Thoracic aorta (tissue), 2 donors: ENCODE measurements at regions not wholly inside any gene's neighbourhood (a gene's known extent, or its start where the extent isn't known, plus 50 kb on each side); places are given as distances from the start of the nearest gene placed in this dataset.

Experiments used
- ATAC-seq: fragments of 150-250 bp; one replicate; pipeline ENCODE4 v1.8.0; 2017; ENCODE audit warnings: low read depth; ENCODE audit not compliant: insufficient number of reproducible peaks, low FRiP score
- DNase-seq: peaks from one replicate; pipeline ENCODE4 v3.0.0-alpha.2; 2020; ENCODE audit warnings: low spot score
- H3K27ac ChIP-seq, 2 donors: fragments of 200-600 bp; sonication (generic); 1 replicate in 1 of 2; 2 replicates in 1 of 2; pipeline ENCODE4 v1.5.1; 2016; ENCODE audit warnings: mild to moderate bottlenecking in 2 of 2, moderate library complexity in 2 of 2
- H3K27me3 ChIP-seq: fragments of 200-600 bp; sonication (generic); replicated peaks from 2 replicates; pipeline ENCODE4 v1.6.0; 2016; ENCODE audit warnings: mild to moderate bottlenecking; ENCODE audit not compliant: insufficient read depth
- H3K36me3 ChIP-seq: fragments of 200-600 bp; sonication (generic); one replicate; pipeline ENCODE4 v1.5.1; 2016
- H3K4me1 ChIP-seq, 2 donors: fragments of 200-600 bp; sonication (generic); 1 replicate in 1 of 2; 2 replicates in 1 of 2; pipeline versions ENCODE4 v1.5.1 to v1.6.0; 2016; ENCODE audit warnings: low read depth in 2 of 2, mild to moderate bottlenecking in 1 of 2; ENCODE audit not compliant: control insufficient read depth in 1 of 2
- H3K4me3 ChIP-seq: fragments of 200-600 bp; sonication (generic); 2 replicates; pipeline ENCODE4 v1.5.1; 2016; ENCODE audit warnings: mild to moderate bottlenecking
- H3K9me3 ChIP-seq: fragments of 200-600 bp; sonication (generic); 2 replicates; pipeline ENCODE4 v1.5.1; 2016
- TF ChIP-seq, protein P1 (sequence below): fragments of 200-600 bp; sonication (generic); IDR thresholded peaks from one replicate; pipeline ENCODE4 v1.5.1; 2019; ENCODE audit warnings: antibody characterized with exemption

DNA sequence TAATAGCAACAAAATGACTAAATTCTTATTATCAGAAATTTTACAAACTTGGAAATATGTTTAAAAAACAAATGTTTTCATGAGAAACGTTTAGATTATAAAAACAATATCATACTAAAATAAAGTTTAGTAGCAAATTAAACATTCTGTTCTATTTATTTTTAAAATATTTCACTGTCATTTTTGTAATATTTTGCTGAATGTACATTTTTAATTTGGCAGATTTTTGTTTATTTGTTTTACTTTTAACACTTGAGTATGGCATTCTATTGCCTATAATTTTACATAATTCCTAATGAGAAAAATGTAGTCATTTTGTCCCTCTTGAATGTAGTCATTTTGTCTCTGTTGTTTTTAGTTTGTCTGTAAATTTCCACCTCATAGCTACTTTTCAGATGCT lies 1400.2 kb downstream of the GRIK2 start:
- no peak for ATAC-seq
- Histone ChIP-seq H3K4me3 (no peak overlapping the region), H3K36me3 (no peaks in the 10 kb centered on the region), H3K27me3 (no peaks in the 10 kb centered on the region), H3K27ac (no peak overlapping the region), H3K4me1 (no peaks in the 10 kb centered on the region), H3K9me3 (no peaks in the 10 kb centered on the region)
- TF ChIP-seq, protein P1, sequence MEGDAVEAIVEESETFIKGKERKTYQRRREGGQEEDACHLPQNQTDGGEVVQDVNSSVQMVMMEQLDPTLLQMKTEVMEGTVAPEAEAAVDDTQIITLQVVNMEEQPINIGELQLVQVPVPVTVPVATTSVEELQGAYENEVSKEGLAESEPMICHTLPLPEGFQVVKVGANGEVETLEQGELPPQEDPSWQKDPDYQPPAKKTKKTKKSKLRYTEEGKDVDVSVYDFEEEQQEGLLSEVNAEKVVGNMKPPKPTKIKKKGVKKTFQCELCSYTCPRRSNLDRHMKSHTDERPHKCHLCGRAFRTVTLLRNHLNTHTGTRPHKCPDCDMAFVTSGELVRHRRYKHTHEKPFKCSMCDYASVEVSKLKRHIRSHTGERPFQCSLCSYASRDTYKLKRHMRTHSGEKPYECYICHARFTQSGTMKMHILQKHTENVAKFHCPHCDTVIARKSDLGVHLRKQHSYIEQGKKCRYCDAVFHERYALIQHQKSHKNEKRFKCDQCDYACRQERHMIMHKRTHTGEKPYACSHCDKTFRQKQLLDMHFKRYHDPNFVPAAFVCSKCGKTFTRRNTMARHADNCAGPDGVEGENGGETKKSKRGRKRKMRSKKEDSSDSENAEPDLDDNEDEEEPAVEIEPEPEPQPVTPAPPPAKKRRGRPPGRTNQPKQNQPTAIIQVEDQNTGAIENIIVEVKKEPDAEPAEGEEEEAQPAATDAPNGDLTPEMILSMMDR = no peak
- DNase-seq = no peak

DNA sequence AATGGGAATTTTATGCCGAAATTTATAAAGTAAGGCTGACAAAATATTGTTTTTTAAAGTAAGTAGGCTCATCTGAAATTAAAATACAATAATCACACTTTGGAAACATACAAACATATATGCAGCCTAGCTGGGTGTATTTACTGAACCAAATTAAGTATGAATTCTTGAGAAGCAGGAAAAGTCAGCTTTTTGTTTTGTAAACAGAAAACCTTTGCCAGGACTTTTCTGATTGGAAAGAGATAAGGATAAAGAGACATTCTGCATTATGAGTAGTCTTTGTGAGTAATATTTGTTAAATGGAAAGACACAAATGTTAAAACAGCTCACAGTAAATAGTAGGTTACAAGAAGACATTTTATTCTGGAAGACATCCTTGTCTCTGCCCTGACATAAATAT lies 1380.8 kb downstream of the GRIK2 start:
- Histone ChIP-seq H3K9me3 (no peaks in the 10 kb centered on the region), H3K4me3 (no peak overlapping the region)
- no peak for ATAC-seq

DNA sequence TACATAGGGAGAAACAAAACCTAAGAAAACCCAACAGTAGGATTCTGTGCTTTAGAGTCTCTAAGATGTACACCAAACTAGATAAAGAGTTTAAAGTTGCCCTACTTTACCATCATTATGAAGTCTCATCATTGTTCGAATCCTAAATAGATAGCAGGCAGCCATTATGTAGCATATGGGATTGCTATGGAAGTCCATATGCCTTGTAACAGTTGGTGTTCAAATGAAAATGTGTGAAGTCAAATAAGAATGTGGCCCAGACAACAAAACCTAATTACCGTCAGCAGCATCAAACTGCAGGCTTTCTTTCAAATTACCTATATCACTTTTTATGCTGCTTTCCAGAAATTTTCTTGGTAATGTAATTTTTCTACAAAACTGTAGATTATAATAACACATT lies 1380.1 kb downstream of the GRIK2 start:
- H3K9me3 ChIP-seq = peaks cover 3% of the 10 kb centered on the region
- H3K4me1 ChIP-seq = no peaks in the 10 kb centered on the region
- TF ChIP-seq, protein P1 = no peak
- no peak overlapping the region for H3K4me3 ChIP-seq
- H3K27ac ChIP-seq = no peak overlapping the region
- H3K36me3 ChIP-seq = no peaks in the 10 kb centered on the region
- DNase-seq (no peak), ATAC-seq (no peak)
- H3K27me3 ChIP-seq = no peaks in the 10 kb centered on the region

More for the DNA sequence above, 1380.8 kb downstream of the GRIK2 start:
- Histone ChIP-seq H3K27me3 (no peaks in the 10 kb centered on the region), H3K27ac (no peak overlapping the region), H3K4me1 (no peaks in the 10 kb centered on the region), H3K36me3 (no peaks in the 10 kb centered on the region)
- DNase-seq = no peak
- TF ChIP-seq, protein P1 = no peak

DNA sequence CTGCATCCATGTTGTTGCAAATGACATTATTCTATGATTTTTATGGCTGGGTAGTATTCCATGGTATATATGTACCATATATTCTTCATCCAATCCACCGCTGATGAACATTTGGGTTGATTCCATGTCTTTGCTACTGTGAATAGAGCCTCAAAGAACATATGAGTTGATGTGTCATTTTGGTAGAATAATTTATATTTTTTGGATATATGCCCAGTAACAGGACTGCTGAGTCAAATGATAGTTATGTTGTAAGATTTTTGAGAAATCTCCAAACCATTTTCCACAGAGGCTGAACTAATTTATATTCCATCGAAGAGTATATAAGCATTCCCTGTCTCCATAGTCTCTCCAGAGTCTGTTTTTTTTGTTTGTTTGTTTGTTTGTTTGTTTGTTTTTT lies 1373.5 kb downstream of the GRIK2 start:
- H3K4me3 ChIP-seq = no peak overlapping the region
- no peak for ATAC-seq
- H3K27ac ChIP-seq = no peak overlapping the region
- TF ChIP-seq, protein P1 = no peak
- no peak for DNase-seq
- no peaks in the 10 kb centered on the region for H3K36me3 ChIP-seq
- H3K4me1 ChIP-seq = no peaks in the 10 kb centered on the region
- H3K9me3 ChIP-seq = peaks cover 3% of the 10 kb centered on the region
- H3K27me3 ChIP-seq = no peaks in the 10 kb centered on the region

DNA sequence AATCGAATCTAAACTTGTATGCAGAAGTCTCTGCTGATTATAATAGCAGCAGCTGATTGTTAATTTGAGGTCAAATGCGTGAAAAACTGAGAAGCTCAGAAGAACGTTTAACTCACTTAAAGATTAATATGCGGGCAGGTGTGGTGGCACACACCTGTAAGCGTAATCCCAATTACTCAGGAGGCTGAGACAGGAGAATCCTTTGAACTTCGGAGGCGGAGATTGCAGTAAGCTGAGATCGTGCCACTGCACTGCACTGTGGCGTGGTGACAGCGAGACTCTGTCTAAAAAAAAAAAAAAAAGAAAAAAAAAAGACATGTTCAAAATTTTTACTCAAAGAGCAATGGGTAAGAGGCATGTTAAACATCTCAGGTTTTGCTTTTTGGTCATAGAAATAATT lies 1370.8 kb downstream of the GRIK2 start:
- ATAC-seq = no peak
- TF ChIP-seq, protein P1 = no peak
- no peak for DNase-seq

More for the DNA sequence above, 1370.8 kb downstream of the GRIK2 start:
- Histone ChIP-seq H3K27me3 (no peaks in the 10 kb centered on the region), H3K9me3 (peaks cover 3% of the 10 kb centered on the region), H3K4me3 (no peak overlapping the region), H3K27ac (no peak overlapping the region), H3K4me1 (no peaks in the 10 kb centered on the region), H3K36me3 (no peaks in the 10 kb centered on the region)
